ENCODE measurements at regions not wholly inside any gene's neighbourhood (a gene's known extent, or its start where the extent isn't known, plus 50 kb on each side); places are given as distances from the start of the nearest gene placed in this dataset.

DNA sequence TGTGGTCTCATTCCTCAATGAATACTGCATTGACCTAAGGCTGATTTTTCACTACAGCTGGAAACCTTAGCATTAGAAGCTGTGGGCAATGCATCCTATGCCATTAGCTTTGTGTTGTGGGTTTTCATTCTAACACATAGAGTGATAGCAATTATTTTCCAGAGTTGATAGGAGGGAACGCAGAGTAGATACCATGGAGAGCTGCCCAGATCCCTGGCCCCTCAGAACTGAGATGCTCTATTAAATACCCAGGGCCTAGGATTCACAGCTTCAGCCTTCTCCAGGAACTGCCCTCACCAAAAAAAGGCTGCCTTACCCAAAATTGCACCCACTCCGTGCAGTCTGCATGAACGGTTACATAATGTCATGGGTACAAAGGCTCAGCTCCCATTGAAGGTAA lies 444.4 kb downstream of the SUCLA2 start:
- H4K20me1 ChIP-seq (ENCODE audit: insufficient read depth, low read length) = no peaks in the 10 kb centered on the region
- no peak overlapping the region for H3K14ac ChIP-seq (replicated peaks; ENCODE audit: low read depth, low read length)
- H3K9ac ChIP-seq (ENCODE audit: low read depth, low read length) = no peak overlapping the region
- ATAC-seq (ENCODE audit: low read depth) (no peak), DNase-seq (no peak)
- H3K36me3 ChIP-seq (ENCODE audit: control insufficient read depth, insufficient read depth, low read length) = no peaks in the 10 kb centered on the region
- no peak overlapping the region for H3K4me2 ChIP-seq (ENCODE audit: low read depth, low read length)
- H2BK15ac ChIP-seq (ENCODE audit: low read depth, low read length) = no peak overlapping the region
- no TSS peak for BruUV-seq (replicated peaks)
- H4K8ac ChIP-seq (ENCODE audit: low read depth in 2 of 2, low read length in 2 of 2) = no peak overlapping the region
- H3K4ac ChIP-seq (ENCODE audit: low read depth, low read length) = no peak overlapping the region
- intact Hi-C loops (cut with micrococcal nuclease) = no loop called here
- no peak overlapping the region for H2AK5ac ChIP-seq (ENCODE audit: low read depth, low read length)
- ChIA-PET POLR2A (ENCODE audit: unreplicated experiment) (no interaction called here), CTCF (no interaction called here)
- H3K18ac ChIP-seq (ENCODE audit: low read depth, low read length) = no peak overlapping the region
- H4K91ac ChIP-seq (ENCODE audit: insufficient read depth, low read depth, low read length) = no peak overlapping the region
- in situ Hi-C loops (cut with MboI; ENCODE audit: low sequenced_read_pairs) = no loop called here
- no peaks in the 10 kb centered on the region for H3K9me1 ChIP-seq (ENCODE audit: insufficient read depth, low read length)
- no peak overlapping the region for H2AK9ac ChIP-seq (replicated peaks; ENCODE audit: low read depth, low read length, poor library complexity)
- H2BK5ac ChIP-seq (ENCODE audit: low read depth, low read length, poor library complexity, severe bottlenecking) = no peak overlapping the region
- dilution Hi-C loops (cut with HindIII; ENCODE audit: low sequenced_read_pairs, unreplicated experiment) = no loop called here
- H3K4me1 ChIP-seq (ENCODE audit: control insufficient read depth, insufficient read depth, low read length) = no peaks in the 10 kb centered on the region
- no peak overlapping the region for H3K4me3 ChIP-seq (ENCODE audit: insufficient read depth, low read depth, low read length)
- H3K9me3 ChIP-seq (ENCODE audit: control insufficient read depth, insufficient read depth, low read length) = no peaks in the 10 kb centered on the region
- no CpG with 5 or more reads among the region's 3 CpGs for WGBS, 2 experiments (ENCODE audit: extremely low coverage in 2 of 2, insufficient read length in 1 of 2)
- no peak overlapping the region for H3K56ac ChIP-seq (ENCODE audit: extremely low read depth, insufficient read depth, low read length)
- TF ChIP-seq CHD1 (IDR thresholded peaks at IDR 0.05; ENCODE audit: low read depth, low read length) = no peak
- TF ChIP-seq RCOR1 (IDR thresholded peaks at IDR 0.05; ENCODE audit: insufficient replicate concordance, low read length) = no peak
- no peak for TF ChIP-seq RFX5 (IDR thresholded peaks at IDR 0.05; ENCODE audit: low read depth, low read length)
- no peak for TF ChIP-seq CEBPB (IDR thresholded peaks at IDR 0.05; ENCODE audit: low read depth, low read length)
- no peak for TF ChIP-seq FOS (IDR thresholded peaks at IDR 0.05; ENCODE audit: low read depth, low read length)
- TF ChIP-seq, protein P1, sequence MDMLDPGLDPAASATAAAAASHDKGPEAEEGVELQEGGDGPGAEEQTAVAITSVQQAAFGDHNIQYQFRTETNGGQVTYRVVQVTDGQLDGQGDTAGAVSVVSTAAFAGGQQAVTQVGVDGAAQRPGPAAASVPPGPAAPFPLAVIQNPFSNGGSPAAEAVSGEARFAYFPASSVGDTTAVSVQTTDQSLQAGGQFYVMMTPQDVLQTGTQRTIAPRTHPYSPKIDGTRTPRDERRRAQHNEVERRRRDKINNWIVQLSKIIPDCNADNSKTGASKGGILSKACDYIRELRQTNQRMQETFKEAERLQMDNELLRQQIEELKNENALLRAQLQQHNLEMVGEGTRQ (IDR thresholded peaks at IDR 0.05; ENCODE audit: low read depth, low read length) = no peak
- TF ChIP-seq MAFK (IDR thresholded peaks at IDR 0.05; ENCODE audit: low read depth, low read length) = no peak
- no peak for TF ChIP-seq NFE2L2 (IDR thresholded peaks at IDR 0.05; ENCODE audit: low read depth, low read length)
- no peak for TF ChIP-seq POLR2A (IDR thresholded peaks at IDR 0.05; ENCODE audit: low read depth, low read length)
- no peak overlapping the region for H2BK120ac ChIP-seq (ENCODE audit: low read depth, low read length)
- no peaks in the 10 kb centered on the region for H3K79me1 ChIP-seq (ENCODE audit: low read depth in 1 of 2, low read length in 2 of 2)
- no peak overlapping the region for H2AFZ ChIP-seq (replicated peaks; ENCODE audit: low read length, poor library complexity)
- H3K27ac ChIP-seq (ENCODE audit: insufficient read depth, low read length) = no peak overlapping the region
- no peak overlapping the region for H3K23ac ChIP-seq (ENCODE audit: low read depth, low read length)
- H4K5ac ChIP-seq (ENCODE audit: low read depth, low read length) = no peak overlapping the region
- H2BK20ac ChIP-seq (ENCODE audit: low read depth, low read length) = no peak overlapping the region
- H3K27me3 ChIP-seq (ENCODE audit: control insufficient read depth, insufficient read depth, low read length) = no peaks in the 10 kb centered on the region
